22Rv1 (cell line): ENCODE measurements at regions not wholly inside any gene's neighbourhood (a gene's known extent, or its start where the extent isn't known, plus 50 kb on each side); places are given as distances from the start of the nearest gene placed in this dataset.

Source experiments
- H3K27ac ChIP-seq: fragments of 450-650 bp; 2 replicates; pipeline ENCODE4 v1.5.1; 2017
- CTCF ChIP-seq: fragments of 450-650 bp; IDR thresholded peaks from 2 replicates; pipeline ENCODE4 v1.5.1; 2017; ENCODE audit warnings: mild to moderate bottlenecking
- ZFX ChIP-seq: fragments of 450-650 bp; IDR thresholded peaks from 2 replicates; pipeline ENCODE4 v1.6.1; 2017; ENCODE audit warnings: antibody characterized with exemption, borderline replicate concordance

DNA sequence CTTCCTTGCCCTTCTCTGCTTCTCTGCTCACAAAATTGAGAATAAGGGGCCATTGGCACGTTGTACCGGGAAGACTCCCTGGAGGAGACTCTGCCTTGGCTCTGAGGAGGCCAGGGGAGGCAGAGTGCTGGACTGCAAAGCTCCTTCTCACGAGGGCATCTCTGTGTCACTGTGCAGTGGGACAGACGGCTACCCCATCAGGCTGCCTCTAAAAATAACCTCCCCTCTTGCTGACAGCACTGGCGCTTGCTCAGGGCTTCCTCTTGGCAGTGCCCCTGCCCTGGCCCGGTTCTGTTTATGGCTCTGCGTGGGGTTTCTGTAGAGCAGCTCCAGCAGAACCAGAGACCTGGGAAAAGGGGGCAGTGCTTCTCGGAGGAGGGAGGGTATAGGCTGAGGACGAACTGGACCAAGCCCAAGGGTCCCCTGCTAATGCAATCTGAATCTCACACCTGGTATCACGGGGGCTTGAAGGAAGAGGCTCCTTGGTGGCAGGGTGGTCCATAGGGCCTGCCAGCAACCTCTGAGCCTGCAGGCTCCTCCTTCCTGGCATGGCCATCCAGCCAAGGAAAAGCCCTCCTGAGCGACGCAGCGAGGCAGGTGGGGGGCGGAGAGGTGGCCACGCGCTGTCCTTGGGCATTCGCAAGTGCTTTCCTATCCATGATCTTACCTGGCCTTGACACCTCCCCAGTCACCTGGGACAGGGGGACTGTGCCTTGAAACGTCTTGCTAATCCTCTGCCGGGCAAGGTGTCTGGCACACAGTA lies 63.3 kb upstream of the TLE3 start:
- H3K27ac ChIP-seq, result no peak overlapping the region
- TF ChIP-seq CTCF, result no peak

DNA sequence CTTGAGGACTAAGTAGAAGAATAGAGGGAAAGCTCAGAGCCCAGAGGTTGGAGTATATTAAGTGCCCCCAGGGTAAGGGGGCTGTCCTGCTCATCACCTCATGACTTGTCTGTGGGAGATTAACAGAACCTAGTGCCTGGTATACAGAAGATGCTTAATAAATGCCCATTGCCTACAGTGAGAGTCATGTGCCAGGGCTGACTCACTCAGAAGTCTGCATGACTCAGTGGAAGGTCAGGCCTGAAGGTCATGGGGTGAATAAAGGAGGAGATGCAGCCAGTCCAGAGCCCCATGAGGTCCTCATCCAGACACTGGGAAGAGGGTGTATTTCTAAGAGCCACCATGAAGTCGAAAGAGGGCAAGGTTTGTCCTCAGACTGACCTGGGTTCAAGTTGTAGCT lies 62.5 kb upstream of the TLE3 start:
- no peak for TF ChIP-seq CTCF
- no peak for TF ChIP-seq ZFX
- no peak overlapping the region for H3K27ac ChIP-seq

DNA sequence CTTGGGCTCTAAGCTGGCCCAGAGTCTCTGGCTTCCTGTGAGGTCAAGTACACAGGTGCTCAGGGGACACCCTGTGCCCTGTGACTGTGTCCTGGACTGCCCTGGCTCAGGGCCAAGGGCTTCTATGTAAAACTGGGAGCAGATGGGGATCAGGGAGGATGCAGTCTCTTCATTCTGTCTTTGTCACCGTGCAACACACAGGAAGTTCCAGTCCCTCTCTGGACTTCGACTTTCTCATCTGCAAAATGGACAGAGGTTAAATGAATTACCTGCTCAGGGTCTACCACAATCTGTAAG lies 61.9 kb upstream of the TLE3 start:
- TF ChIP-seq CTCF (no peak), ZFX (no peak)
- no peak overlapping the region for H3K27ac ChIP-seq

GRCh38 chr15:70159001-70159712 lies 61.4 kb upstream of the TLE3 start:
- TF ChIP-seq ZFX, result no peak
- TF ChIP-seq CTCF, result no peak
- no peak overlapping the region for H3K27ac ChIP-seq

DNA sequence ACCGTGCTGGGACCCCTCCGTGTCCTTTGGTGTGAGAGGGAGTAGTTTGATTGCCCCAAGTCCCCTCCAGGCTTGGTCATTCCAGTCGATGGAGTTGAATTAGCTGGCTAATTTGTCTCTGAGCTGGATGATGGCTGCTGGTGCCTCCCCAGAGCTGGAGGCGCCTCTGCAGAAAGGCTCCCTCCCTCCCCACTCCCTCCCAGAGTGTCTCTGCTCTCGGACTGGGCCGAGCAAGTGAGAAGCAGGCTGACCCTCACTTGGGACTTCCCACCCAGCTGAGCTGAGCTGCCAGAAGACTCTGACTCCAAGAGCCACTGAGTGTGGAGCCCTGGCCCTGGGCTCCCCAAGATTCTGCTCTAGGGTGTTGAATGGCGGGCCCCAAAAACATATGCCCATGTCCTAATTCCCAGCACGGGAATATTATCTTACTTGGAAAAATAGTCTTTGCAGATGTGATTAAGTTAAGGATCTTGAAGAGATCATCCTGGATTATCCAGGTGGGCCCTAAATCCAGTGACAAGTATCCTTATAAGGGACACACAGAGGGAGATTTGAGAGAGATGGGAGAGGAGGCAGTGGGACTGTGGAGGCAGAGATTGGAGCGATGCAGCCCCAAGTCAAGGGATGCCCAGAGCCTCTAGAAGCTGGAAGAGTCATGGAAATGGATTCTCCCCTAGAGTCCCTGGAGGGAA lies 60.7 kb upstream of the TLE3 start:
- H3K27ac ChIP-seq, result no peak overlapping the region
- TF ChIP-seq ZFX, result no peak
- TF ChIP-seq CTCF, result no peak

- H3K27ac ChIP-seq, result no peak overlapping the region
- TF ChIP-seq CTCF (no peak), ZFX (no peak)
These were observed 59.1 kb upstream of the TLE3 start for GRCh38 chr15:70156671-70157271.
